ENCODE measurements at regions not wholly inside any gene's neighbourhood (a gene's known extent, or its start where the extent isn't known, plus 50 kb on each side); places are given as distances from the start of the nearest gene placed in this dataset.

DNA sequence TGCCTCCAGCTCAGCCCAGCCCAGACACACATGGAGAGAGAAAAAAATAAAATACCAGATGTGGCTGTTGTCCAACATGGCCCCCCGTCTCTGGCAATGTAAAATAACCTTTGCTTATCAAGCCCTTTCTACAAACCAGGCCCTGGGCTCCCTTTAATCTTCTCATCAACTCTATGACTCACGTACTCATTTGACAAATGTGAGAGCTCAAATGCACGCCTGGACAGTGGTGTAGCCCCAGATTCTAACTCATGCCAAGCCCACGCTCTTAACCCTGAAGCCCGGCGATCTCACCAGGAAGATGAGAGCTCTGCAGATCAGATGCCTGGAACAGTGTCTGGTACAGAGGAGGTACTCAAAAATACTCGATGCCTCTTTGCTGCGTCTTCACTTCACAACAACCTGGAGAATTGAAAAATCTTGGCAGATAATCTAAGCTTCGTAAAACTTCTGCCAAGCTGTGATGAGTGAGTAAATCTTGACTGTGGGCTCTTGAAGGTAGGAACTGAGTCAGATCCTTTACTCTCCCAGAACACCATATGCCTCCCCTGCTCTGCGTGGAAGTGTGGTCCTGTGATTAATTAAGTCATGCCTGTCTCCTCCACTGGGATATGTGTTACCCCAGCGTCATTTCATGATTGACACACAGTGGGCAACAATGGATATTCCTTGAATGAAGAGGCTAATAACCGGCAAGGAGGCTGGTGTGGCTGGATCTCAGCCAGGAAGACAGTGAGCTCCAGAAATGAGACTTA, 102.0 kb upstream of the FSTL4 start:
- TF ChIP-seq CTCF (IDR thresholded peaks at IDR 0.05; ENCODE audit: insufficient read depth, low read length), result no peak
- TF ChIP-seq, protein P1, sequence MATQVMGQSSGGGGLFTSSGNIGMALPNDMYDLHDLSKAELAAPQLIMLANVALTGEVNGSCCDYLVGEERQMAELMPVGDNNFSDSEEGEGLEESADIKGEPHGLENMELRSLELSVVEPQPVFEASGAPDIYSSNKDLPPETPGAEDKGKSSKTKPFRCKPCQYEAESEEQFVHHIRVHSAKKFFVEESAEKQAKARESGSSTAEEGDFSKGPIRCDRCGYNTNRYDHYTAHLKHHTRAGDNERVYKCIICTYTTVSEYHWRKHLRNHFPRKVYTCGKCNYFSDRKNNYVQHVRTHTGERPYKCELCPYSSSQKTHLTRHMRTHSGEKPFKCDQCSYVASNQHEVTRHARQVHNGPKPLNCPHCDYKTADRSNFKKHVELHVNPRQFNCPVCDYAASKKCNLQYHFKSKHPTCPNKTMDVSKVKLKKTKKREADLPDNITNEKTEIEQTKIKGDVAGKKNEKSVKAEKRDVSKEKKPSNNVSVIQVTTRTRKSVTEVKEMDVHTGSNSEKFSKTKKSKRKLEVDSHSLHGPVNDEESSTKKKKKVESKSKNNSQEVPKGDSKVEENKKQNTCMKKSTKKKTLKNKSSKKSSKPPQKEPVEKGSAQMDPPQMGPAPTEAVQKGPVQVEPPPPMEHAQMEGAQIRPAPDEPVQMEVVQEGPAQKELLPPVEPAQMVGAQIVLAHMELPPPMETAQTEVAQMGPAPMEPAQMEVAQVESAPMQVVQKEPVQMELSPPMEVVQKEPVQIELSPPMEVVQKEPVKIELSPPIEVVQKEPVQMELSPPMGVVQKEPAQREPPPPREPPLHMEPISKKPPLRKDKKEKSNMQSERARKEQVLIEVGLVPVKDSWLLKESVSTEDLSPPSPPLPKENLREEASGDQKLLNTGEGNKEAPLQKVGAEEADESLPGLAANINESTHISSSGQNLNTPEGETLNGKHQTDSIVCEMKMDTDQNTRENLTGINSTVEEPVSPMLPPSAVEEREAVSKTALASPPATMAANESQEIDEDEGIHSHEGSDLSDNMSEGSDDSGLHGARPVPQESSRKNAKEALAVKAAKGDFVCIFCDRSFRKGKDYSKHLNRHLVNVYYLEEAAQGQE (IDR thresholded peaks at IDR 0.05; ENCODE audit: insufficient replicate concordance, low read depth), result no peak
- no peak for TF ChIP-seq POLR2AphosphoS5 (IDR thresholded peaks at IDR 0.05; ENCODE audit: low read depth)

All from HL-60 (cell line).